ENCODE measurements at regions not wholly inside any gene's neighbourhood (a gene's known extent, or its start where the extent isn't known, plus 50 kb on each side); places are given as distances from the start of the nearest gene placed in this dataset.

GRCh38 chr3:176510097-176510496 is 687.2 kb downstream of the TBL1XR1 start:
- TF ChIP-seq POLR2A (IDR thresholded peaks at IDR 0.05; ENCODE audit: low read length) (no peak), GATA1 (IDR thresholded peaks at IDR 0.05; ENCODE audit: low read depth, low read length) (no peak)

Measured in erythroblast (primary cell).